ENCODE measurements at regions not wholly inside any gene's neighbourhood (a gene's known extent, or its start where the extent isn't known, plus 50 kb on each side); places are given as distances from the start of the nearest gene placed in this dataset.

GRCh38 chr4:17265139-17265538 is 246.8 kb downstream of the QDPR start:
- TF ChIP-seq CTCF (IDR thresholded peaks at IDR 0.05) (no peak), EZH2 (IDR thresholded peaks at IDR 0.05) (no peak)

All from neural progenitor cell (in vitro differentiated cells).